ENCODE measurements at regions not wholly inside any gene's neighbourhood (a gene's known extent, or its start where the extent isn't known, plus 50 kb on each side); places are given as distances from the start of the nearest gene placed in this dataset.

DNA sequence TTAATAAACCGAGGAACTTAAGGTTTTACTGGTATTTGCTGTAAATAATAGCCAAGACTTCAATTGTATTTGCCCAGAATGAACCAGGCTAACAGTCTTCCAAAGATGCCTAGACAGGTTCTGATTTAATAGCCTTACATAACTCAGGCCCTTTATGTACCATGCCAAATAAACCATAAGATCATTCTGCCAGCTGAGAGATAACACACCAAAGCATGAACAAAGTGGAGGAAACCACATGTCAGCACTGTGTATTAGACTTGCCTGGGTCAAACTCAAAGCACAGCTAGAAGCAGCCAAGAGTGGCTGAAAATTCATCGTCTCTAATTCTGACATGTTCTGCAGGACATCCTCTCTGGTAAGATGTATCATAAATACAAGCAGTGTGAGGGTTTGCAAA, 319.3 kb upstream of the ZNF608 start:
- Histone ChIP-seq H3K9me3 (peaks cover 3% of the 10 kb centered on the region), H3K4me1 (no peaks in the 10 kb centered on the region), H3K4me3 (no peak overlapping the region), H3K27ac (no peak overlapping the region), H3K4me2 (no peak overlapping the region)
- DNase-seq (ENCODE audit: low read depth in 1 of 2, low spot score in 1 of 2) (no peak), ATAC-seq (no peak), FAIRE-seq (no peak)
- TF ChIP-seq ESRRA (IDR thresholded peaks at IDR 0.05; ENCODE audit: borderline replicate concordance, low read length) (no peak), RAD21 (conservative IDR thresholded peaks at IDR 0.05 in 1 of 2, IDR thresholded peaks at IDR 0.05 in 1 of 2) (no peak), MAFK (IDR thresholded peaks at IDR 0.05; ENCODE audit: partially characterized antibody) (no peak), RNF2 (IDR thresholded peaks at IDR 0.05; ENCODE audit: borderline replicate concordance, low read depth) (no peak), ZFP36 (IDR thresholded peaks at IDR 0.05; ENCODE audit: borderline replicate concordance, partially characterized antibody) (no peak), HOXB13 (CRISPR knock-in tag; IDR thresholded peaks at IDR 0.05; ENCODE audit: low read depth) (no peak), NPAS2 (CRISPR knock-in tag; IDR thresholded peaks at IDR 0.05; ENCODE audit: borderline replicate concordance) (no peak), EHF (CRISPR knock-in tag; IDR thresholded peaks at IDR 0.05) (no peak), HOXA7 (CRISPR knock-in tag; IDR thresholded peaks at IDR 0.05) (no peak), ZSCAN20 (CRISPR knock-in tag; IDR thresholded peaks at IDR 0.05) (no peak), EHMT2 (IDR thresholded peaks at IDR 0.05; ENCODE audit: low read depth) (no peak), CHD4 (IDR thresholded peaks at IDR 0.05; ENCODE audit: borderline replicate concordance) (no peak)
- TF ChIP-seq, protein P1, sequence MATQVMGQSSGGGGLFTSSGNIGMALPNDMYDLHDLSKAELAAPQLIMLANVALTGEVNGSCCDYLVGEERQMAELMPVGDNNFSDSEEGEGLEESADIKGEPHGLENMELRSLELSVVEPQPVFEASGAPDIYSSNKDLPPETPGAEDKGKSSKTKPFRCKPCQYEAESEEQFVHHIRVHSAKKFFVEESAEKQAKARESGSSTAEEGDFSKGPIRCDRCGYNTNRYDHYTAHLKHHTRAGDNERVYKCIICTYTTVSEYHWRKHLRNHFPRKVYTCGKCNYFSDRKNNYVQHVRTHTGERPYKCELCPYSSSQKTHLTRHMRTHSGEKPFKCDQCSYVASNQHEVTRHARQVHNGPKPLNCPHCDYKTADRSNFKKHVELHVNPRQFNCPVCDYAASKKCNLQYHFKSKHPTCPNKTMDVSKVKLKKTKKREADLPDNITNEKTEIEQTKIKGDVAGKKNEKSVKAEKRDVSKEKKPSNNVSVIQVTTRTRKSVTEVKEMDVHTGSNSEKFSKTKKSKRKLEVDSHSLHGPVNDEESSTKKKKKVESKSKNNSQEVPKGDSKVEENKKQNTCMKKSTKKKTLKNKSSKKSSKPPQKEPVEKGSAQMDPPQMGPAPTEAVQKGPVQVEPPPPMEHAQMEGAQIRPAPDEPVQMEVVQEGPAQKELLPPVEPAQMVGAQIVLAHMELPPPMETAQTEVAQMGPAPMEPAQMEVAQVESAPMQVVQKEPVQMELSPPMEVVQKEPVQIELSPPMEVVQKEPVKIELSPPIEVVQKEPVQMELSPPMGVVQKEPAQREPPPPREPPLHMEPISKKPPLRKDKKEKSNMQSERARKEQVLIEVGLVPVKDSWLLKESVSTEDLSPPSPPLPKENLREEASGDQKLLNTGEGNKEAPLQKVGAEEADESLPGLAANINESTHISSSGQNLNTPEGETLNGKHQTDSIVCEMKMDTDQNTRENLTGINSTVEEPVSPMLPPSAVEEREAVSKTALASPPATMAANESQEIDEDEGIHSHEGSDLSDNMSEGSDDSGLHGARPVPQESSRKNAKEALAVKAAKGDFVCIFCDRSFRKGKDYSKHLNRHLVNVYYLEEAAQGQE (IDR thresholded peaks at IDR 0.05), result no peak
- TF ChIP-seq, protein P2, sequence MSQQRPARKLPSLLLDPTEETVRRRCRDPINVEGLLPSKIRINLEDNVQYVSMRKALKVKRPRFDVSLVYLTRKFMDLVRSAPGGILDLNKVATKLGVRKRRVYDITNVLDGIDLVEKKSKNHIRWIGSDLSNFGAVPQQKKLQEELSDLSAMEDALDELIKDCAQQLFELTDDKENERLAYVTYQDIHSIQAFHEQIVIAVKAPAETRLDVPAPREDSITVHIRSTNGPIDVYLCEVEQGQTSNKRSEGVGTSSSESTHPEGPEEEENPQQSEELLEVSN (IDR thresholded peaks at IDR 0.05; ENCODE audit: borderline replicate concordance, low read depth), result no peak
- TF ChIP-seq, protein P3, sequence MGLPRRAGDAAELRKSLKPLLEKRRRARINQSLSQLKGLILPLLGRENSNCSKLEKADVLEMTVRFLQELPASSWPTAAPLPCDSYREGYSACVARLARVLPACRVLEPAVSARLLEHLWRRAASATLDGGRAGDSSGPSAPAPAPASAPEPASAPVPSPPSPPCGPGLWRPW (IDR thresholded peaks at IDR 0.05), result no peak
- WGBS (ENCODE audit: missing lambda C conversion rate), result 60% methylated on average over 2 of the region's 2 CpGs
- ChIA-PET CTCF (no interaction called here), POLR2A (no interaction called here)

DNA sequence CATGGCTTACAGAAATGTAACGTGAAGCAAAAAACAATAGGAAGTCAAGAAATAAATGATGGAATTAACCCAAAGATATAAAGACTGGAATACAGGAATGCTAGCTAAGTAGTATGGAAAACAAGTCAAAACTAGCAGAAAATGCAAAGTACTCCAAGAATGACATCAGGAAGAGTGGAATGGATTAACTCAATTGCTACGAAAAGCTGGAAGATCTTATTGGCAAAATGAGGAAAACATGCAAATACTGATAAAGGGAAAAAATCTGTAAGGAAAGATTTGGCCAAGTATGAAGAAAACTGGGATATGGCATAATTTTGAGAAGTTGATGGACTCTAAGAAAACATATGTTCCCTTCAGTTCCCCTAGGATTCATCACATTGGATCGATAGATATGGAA, 324.5 kb upstream of the ZNF608 start:
- no peak overlapping the region for H3K27ac ChIP-seq
- H3K4me2 ChIP-seq, result no peak overlapping the region
- DNase-seq (ENCODE audit: low read depth in 1 of 2, low spot score in 1 of 2) (no peak), ATAC-seq (no peak), FAIRE-seq (no peak)
- ChIA-PET CTCF (no interaction called here), POLR2A (no interaction called here)
- no peak for TF ChIP-seq CHD4 (IDR thresholded peaks at IDR 0.05; ENCODE audit: borderline replicate concordance)
- no peak for TF ChIP-seq FOXS1 (CRISPR knock-in tag; IDR thresholded peaks at IDR 0.05)
- TF ChIP-seq, protein P3 (IDR thresholded peaks at IDR 0.05), result no peak
- TF ChIP-seq KDM1A (IDR thresholded peaks at IDR 0.05; ENCODE audit: low read depth), result no peak
- TF ChIP-seq FOSB (CRISPR knock-in tag; IDR thresholded peaks at IDR 0.05), result no peak
- no peak for TF ChIP-seq HOXB5 (CRISPR knock-in tag; IDR thresholded peaks at IDR 0.05)
- no peak for TF ChIP-seq SMC3 (IDR thresholded peaks at IDR 0.05)
- TF ChIP-seq, protein P4, sequence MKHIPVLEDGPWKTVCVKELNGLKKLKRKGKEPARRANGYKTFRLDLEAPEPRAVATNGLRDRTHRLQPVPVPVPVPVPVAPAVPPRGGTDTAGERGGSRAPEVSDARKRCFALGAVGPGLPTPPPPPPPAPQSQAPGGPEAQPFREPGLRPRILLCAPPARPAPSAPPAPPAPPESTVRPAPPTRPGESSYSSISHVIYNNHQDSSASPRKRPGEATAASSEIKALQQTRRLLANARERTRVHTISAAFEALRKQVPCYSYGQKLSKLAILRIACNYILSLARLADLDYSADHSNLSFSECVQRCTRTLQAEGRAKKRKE (CRISPR knock-in tag; IDR thresholded peaks at IDR 0.05; ENCODE audit: low read depth), result no peak
- TF ChIP-seq POLR2AphosphoS2 (conservative IDR thresholded peaks at IDR 0.05; ENCODE audit: low read length), result no peak
- TF ChIP-seq, protein P5, sequence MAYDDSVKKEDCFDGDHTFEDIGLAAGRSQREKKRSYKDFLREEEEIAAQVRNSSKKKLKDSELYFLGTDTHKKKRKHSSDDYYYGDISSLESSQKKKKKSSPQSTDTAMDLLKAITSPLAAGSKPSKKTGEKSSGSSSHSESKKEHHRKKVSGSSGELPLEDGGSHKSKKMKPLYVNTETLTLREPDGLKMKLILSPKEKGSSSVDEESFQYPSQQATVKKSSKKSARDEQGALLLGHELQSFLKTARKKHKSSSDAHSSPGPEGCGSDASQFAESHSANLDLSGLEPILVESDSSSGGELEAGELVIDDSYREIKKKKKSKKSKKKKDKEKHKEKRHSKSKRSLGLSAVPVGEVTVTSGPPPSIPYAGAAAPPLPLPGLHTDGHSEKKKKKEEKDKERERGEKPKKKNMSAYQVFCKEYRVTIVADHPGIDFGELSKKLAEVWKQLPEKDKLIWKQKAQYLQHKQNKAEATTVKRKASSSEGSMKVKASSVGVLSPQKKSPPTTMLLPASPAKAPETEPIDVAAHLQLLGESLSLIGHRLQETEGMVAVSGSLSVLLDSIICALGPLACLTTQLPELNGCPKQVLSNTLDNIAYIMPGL (CRISPR knock-in tag; IDR thresholded peaks at IDR 0.05; ENCODE audit: borderline replicate concordance), result no peak
- TF ChIP-seq TP53 (CRISPR knock-in tag; IDR thresholded peaks at IDR 0.05), result no peak
- no peak for TF ChIP-seq JUN (IDR thresholded peaks at IDR 0.05)
- TF ChIP-seq BHLHE40 (IDR thresholded peaks at IDR 0.05; ENCODE audit: low read depth, low read length), result no peak
- no peak for TF ChIP-seq EHMT2 (IDR thresholded peaks at IDR 0.05; ENCODE audit: low read depth)
- TF ChIP-seq SREBF2 (IDR thresholded peaks at IDR 0.05), result no peak
- no peak for TF ChIP-seq NFE2L2 (conservative IDR thresholded peaks at IDR 0.05; ENCODE audit: low read length)
- TF ChIP-seq MYC (IDR thresholded peaks at IDR 0.05; ENCODE audit: borderline replicate concordance, low read length), result no peak
- no peak for TF ChIP-seq CEBPB (IDR thresholded peaks at IDR 0.05)
- TF ChIP-seq MAFK (IDR thresholded peaks at IDR 0.05; ENCODE audit: partially characterized antibody), result no peak
- WGBS (ENCODE audit: missing lambda C conversion rate), result 58% methylated on average over 3 of the region's 3 CpGs
- no peak overlapping the region for H3K4me3 ChIP-seq
- H3K9me3 ChIP-seq, result peaks cover 19% of the 10 kb centered on the region
- H3K4me1 ChIP-seq, result no peaks in the 10 kb centered on the region
